SU-DHL-6 (cell line): ENCODE measurements at regions not wholly inside any gene's neighbourhood (a gene's known extent, or its start where the extent isn't known, plus 50 kb on each side); places are given as distances from the start of the nearest gene placed in this dataset.

Source experiments
- EZH2phosphoT487 ChIP-seq: fragments of 200-600 bp; sonication (generic), shearing (Covaris generic); conservative IDR thresholded peaks from 2 replicates; pipeline ENCODE4 v1.6.1; 2018; ENCODE audit warnings: mild to moderate bottlenecking, antibody characterized with exemption, low read length, moderate library complexity, mixed read lengths
- TF ChIP-seq, protein P1 (sequence below): fragments of 200-600 bp; sonication (generic); IDR thresholded peaks from one replicate; pipeline ENCODE4 v1.5.1; 2017; ENCODE audit warnings: antibody characterized with exemption, mild to moderate bottlenecking, low read length, moderate library complexity; ENCODE audit not compliant: insufficient read depth, poor library complexity, severe bottlenecking

DNA sequence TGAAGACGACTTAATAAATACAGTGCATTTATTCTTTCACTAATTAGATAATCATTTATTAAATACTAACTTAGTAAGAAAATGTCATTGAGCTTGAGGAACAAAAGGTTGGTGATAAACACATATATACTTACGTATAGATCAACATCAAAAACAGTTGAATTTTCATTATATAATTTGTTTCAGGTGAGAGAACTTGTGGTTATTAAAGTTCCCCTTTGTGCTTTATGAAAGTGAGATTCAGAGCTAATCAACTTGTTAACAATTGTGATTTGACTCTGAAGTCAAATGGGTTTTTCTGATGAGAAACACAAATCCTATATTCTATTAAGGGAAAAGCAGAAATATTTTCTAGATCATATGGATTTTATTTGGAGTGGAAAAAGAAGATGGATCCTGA lies 524.0 kb downstream of the SOX11 start:
- TF ChIP-seq, protein P1, sequence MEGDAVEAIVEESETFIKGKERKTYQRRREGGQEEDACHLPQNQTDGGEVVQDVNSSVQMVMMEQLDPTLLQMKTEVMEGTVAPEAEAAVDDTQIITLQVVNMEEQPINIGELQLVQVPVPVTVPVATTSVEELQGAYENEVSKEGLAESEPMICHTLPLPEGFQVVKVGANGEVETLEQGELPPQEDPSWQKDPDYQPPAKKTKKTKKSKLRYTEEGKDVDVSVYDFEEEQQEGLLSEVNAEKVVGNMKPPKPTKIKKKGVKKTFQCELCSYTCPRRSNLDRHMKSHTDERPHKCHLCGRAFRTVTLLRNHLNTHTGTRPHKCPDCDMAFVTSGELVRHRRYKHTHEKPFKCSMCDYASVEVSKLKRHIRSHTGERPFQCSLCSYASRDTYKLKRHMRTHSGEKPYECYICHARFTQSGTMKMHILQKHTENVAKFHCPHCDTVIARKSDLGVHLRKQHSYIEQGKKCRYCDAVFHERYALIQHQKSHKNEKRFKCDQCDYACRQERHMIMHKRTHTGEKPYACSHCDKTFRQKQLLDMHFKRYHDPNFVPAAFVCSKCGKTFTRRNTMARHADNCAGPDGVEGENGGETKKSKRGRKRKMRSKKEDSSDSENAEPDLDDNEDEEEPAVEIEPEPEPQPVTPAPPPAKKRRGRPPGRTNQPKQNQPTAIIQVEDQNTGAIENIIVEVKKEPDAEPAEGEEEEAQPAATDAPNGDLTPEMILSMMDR = no peak
- no peak for TF ChIP-seq EZH2phosphoT487
